ENCODE measurements at regions not wholly inside any gene's neighbourhood (a gene's known extent, or its start where the extent isn't known, plus 50 kb on each side); places are given as distances from the start of the nearest gene placed in this dataset.

DNA sequence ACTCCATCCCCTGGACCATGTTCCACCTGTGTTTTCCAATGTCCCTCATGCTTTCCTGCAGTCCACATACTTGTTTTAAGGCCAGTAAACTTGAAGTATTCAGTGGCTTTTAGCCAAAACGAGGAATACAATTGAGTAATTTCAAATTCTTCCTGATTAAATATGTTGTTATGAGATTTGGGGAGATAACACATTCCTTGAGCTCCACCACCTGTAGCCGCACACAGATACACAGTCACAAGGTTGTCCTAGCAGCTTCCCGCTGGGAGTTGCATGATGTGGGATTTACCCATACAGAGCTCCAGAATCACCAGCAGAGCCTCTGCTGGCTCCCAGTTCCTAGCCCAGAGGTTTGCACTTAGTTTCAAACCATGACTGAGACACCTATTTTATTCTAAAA lies 53.6 kb upstream of the FRY start:
- intact Hi-C loops (cut with micrococcal nuclease) (no loop called here), in situ Hi-C loops (cut with MboI; ENCODE audit: low sequenced_read_pairs) (no loop called here), dilution Hi-C loops (cut with HindIII; ENCODE audit: low sequenced_read_pairs, unreplicated experiment) (no loop called here)
- Histone ChIP-seq H2BK5ac (ENCODE audit: low read depth, low read length, poor library complexity, severe bottlenecking) (no peak overlapping the region), H3K4me2 (ENCODE audit: low read depth, low read length) (no peak overlapping the region), H2BK120ac (ENCODE audit: low read depth, low read length) (no peak overlapping the region), H2BK15ac (ENCODE audit: low read depth, low read length) (no peak overlapping the region), H3K9me3 (ENCODE audit: control insufficient read depth, insufficient read depth, low read length) (no peaks in the 10 kb centered on the region), H2BK20ac (ENCODE audit: low read depth, low read length) (no peak overlapping the region), H3K23ac (ENCODE audit: low read depth, low read length) (no peak overlapping the region), H3K79me1 (ENCODE audit: low read depth in 1 of 2, low read length in 2 of 2) (no peaks in the 10 kb centered on the region), H3K14ac (replicated peaks; ENCODE audit: low read depth, low read length) (no peak overlapping the region), H4K91ac (ENCODE audit: insufficient read depth, low read depth, low read length) (no peak overlapping the region), H2AFZ (replicated peaks; ENCODE audit: low read length, poor library complexity) (no peak overlapping the region), H4K8ac (ENCODE audit: low read depth in 2 of 2, low read length in 2 of 2) (no peak overlapping the region), H3K9ac (ENCODE audit: low read depth, low read length) (no peak overlapping the region), H2AK9ac (replicated peaks; ENCODE audit: low read depth, low read length, poor library complexity) (no peak overlapping the region), H3K18ac (ENCODE audit: low read depth, low read length) (no peak overlapping the region), H3K27ac (ENCODE audit: insufficient read depth, low read length) (no peak overlapping the region), H3K4me1 (ENCODE audit: control insufficient read depth, insufficient read depth, low read length) (no peaks in the 10 kb centered on the region), H4K20me1 (ENCODE audit: insufficient read depth, low read length) (no peaks in the 10 kb centered on the region), H3K4ac (ENCODE audit: low read depth, low read length) (no peak overlapping the region), H3K56ac (ENCODE audit: extremely low read depth, insufficient read depth, low read length) (no peak overlapping the region), H3K36me3 (ENCODE audit: control insufficient read depth, insufficient read depth, low read length) (no peaks in the 10 kb centered on the region), H3K4me3 (ENCODE audit: insufficient read depth, low read depth, low read length) (no peak overlapping the region), H2AK5ac (ENCODE audit: low read depth, low read length) (no peak overlapping the region), H3K27me3 (ENCODE audit: control insufficient read depth, insufficient read depth, low read length) (no peaks in the 10 kb centered on the region), H3K9me1 (ENCODE audit: insufficient read depth, low read length) (peaks cover 6% of the 10 kb centered on the region; the same call in 1 of the 2 replicates), H4K5ac (ENCODE audit: low read depth, low read length) (no peak overlapping the region)
- ChIA-PET POLR2A (ENCODE audit: unreplicated experiment) (no interaction called here), CTCF (no interaction called here)
- no peak for DNase-seq
- no CpG with 5 or more reads among the region's 3 CpGs for WGBS, 2 experiments (ENCODE audit: extremely low coverage in 2 of 2, insufficient read length in 1 of 2)
- TF ChIP-seq POLR2A (IDR thresholded peaks at IDR 0.05; ENCODE audit: low read depth, low read length) (no peak), CHD1 (IDR thresholded peaks at IDR 0.05; ENCODE audit: low read depth, low read length) (no peak), SMC3 (IDR thresholded peaks at IDR 0.05; ENCODE audit: low read depth, low read length) (no peak), RCOR1 (IDR thresholded peaks at IDR 0.05; ENCODE audit: insufficient replicate concordance, low read length) (no peak), NFE2L2 (IDR thresholded peaks at IDR 0.05; ENCODE audit: low read depth, low read length) (no peak), MAFK (IDR thresholded peaks at IDR 0.05; ENCODE audit: low read depth, low read length) (no peak), FOS (IDR thresholded peaks at IDR 0.05; ENCODE audit: low read depth, low read length) (no peak), BHLHE40 (IDR thresholded peaks at IDR 0.05; ENCODE audit: low read depth, low read length) (no peak), RAD21 (IDR thresholded peaks at IDR 0.05; ENCODE audit: low read length) (no peak), RFX5 (IDR thresholded peaks at IDR 0.05; ENCODE audit: low read depth, low read length) (no peak), MAZ (IDR thresholded peaks at IDR 0.05; ENCODE audit: borderline replicate concordance, low read depth, low read length) (no peak), MXI1 (IDR thresholded peaks at IDR 0.05; ENCODE audit: borderline replicate concordance, low read depth, low read length) (no peak), CEBPB (IDR thresholded peaks at IDR 0.05; ENCODE audit: low read depth, low read length) (no peak)
- TF ChIP-seq, protein P1, sequence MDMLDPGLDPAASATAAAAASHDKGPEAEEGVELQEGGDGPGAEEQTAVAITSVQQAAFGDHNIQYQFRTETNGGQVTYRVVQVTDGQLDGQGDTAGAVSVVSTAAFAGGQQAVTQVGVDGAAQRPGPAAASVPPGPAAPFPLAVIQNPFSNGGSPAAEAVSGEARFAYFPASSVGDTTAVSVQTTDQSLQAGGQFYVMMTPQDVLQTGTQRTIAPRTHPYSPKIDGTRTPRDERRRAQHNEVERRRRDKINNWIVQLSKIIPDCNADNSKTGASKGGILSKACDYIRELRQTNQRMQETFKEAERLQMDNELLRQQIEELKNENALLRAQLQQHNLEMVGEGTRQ (IDR thresholded peaks at IDR 0.05; ENCODE audit: low read depth, low read length), result no peak
- TF ChIP-seq, protein P2, sequence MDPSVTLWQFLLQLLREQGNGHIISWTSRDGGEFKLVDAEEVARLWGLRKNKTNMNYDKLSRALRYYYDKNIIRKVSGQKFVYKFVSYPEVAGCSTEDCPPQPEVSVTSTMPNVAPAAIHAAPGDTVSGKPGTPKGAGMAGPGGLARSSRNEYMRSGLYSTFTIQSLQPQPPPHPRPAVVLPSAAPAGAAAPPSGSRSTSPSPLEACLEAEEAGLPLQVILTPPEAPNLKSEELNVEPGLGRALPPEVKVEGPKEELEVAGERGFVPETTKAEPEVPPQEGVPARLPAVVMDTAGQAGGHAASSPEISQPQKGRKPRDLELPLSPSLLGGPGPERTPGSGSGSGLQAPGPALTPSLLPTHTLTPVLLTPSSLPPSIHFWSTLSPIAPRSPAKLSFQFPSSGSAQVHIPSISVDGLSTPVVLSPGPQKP (IDR thresholded peaks at IDR 0.05; ENCODE audit: borderline replicate concordance, low read depth, low read length), result no peak
- TF ChIP-seq, protein P3, sequence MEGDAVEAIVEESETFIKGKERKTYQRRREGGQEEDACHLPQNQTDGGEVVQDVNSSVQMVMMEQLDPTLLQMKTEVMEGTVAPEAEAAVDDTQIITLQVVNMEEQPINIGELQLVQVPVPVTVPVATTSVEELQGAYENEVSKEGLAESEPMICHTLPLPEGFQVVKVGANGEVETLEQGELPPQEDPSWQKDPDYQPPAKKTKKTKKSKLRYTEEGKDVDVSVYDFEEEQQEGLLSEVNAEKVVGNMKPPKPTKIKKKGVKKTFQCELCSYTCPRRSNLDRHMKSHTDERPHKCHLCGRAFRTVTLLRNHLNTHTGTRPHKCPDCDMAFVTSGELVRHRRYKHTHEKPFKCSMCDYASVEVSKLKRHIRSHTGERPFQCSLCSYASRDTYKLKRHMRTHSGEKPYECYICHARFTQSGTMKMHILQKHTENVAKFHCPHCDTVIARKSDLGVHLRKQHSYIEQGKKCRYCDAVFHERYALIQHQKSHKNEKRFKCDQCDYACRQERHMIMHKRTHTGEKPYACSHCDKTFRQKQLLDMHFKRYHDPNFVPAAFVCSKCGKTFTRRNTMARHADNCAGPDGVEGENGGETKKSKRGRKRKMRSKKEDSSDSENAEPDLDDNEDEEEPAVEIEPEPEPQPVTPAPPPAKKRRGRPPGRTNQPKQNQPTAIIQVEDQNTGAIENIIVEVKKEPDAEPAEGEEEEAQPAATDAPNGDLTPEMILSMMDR (conservative IDR thresholded peaks at IDR 0.05; ENCODE audit: low read depth, low read length), result no peak
- no peak for ATAC-seq (ENCODE audit: low read depth)
- BruUV-seq (replicated peaks), result no TSS peak
